Activated CD4-positive, alpha-beta T cell treated with anti-CD3 and anti-CD28 coated beads, Interleukin-2, amount 50 U/mL, for 16 hours (primary cell): ENCODE measurements at regions not wholly inside any gene's neighbourhood (a gene's known extent, or its start where the extent isn't known, plus 50 kb on each side); places are given as distances from the start of the nearest gene placed in this dataset.
"Not testable (repeated sequence)": the region's sequence is repeated elsewhere in the genome, so short reads cannot be mapped to it uniquely, and the experiment has no call there.

Experiments
- DNase-seq: peaks from one replicate; pipeline ENCODE4 v3.0.0-alpha.2; 2020

DNA sequence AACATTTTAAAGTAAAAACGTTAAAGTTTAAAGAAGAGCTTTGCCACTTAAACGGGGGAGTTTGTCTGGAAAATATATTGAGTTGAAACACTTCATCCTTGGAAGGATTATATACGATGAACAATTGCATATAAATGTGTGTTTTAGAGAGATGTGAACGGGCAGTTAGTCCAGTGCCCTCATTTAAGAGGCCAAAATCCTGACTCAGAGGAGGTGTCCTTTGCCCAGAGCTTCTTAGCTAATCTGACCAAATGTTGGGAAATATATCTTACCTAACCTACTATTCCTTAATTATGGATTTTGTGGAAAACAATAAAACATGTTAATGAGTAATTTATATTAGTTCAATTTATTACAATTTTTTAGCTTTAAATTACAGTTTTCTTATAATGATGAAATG lies 327.2 kb upstream of the DIPK2B start:
- DNase-seq = no peak

DNA sequence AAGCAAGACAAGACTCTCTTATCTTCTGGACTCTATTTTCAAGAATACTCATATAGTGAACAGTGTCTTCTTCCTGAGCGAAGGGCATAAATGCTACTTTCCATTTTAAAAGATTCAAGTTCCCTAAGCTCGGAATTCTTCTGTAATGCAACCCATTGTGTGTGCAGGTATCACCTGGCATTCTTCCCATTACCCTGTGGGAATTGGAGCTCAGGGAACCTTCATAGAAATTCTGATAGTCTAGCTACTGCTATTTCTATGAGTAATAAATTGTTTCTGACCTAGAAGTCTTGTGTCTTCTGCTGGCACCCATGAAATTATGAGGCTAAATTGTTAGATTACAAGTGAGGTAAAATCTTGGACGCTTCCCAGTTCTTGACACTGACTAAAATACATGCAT lies 324.1 kb upstream of the DIPK2B start:
- DNase-seq = no peak

DNA sequence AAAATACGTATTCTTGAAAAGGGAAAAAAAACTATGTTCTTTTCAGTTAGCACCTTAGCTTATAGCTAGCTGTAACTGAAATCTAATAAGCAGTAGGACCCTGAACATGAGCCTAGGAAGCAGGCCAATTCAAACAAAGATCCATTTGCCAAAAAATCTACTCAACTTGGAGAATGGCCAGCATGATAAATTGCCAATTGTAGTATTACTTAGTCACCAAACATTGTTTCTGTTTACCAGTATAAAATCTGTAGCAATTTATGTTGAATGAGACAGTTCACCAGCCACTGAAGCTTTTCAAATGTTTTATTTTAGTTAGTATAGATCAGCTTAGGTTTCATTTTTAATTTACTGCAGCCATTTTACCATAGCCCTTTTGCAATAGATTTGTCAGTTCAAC lies 323.6 kb upstream of the DIPK2B start:
- DNase-seq = no peak

DNA sequence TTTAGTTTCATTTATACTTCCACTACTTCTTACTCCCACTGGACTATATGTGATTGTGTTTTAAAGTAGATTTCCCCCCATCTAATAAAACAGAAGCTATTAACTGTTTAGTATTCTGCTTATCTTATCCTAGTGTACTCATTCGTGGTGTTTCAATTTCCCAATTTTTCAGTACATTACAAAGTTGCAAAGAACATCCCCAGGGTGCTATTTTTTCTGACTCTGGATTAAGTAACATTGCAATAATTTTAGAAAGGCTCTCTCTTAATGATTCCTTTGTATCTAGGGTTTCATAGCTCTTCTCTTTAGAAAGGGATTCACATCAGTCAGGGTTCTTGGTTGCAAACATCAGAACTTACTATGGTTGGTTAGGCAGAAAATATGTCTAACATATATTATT lies 317.9 kb upstream of the DIPK2B start:
- no peak for DNase-seq

DNA sequence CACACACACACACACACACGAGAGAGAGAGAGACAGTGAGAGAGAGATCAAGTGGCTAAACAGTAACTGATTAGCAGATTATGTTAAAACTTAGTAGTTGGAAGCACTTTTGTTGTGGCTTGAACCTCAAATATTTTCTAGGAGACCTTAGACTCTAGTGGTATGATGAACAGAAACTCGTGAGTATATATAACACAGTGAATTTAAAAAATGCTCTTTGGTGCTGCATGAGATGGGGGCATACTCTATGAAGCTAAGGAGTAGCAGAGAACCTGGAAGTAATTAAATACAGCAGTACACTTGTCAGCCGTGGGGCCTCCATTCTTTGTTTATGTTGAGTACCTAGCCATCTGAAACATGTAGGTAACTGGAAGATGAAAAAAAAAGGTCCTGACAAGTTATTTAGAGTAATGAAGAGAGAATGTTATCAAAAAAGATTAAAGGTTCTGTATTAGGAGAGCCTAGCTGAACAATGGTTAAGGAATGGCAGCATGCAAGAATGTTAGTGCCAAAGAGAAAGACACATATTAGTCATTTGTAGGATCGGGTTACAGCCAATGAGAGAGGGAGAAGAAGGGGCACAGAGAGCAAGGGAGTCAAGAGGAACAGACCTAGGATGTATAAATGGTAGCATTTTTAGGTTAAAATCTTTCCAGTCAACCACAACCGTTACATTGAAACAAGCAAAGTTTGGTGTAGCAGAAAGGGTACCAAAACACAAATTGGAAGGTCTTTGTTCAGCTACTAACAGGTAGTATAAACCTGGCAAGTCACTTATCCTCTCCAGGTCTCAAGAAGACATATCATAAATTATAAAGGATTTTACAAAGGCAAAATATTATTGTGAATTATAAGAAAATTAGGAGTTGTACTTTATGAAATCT lies 316.7 kb upstream of the DIPK2B start:
- DNase-seq = no peak

DNA sequence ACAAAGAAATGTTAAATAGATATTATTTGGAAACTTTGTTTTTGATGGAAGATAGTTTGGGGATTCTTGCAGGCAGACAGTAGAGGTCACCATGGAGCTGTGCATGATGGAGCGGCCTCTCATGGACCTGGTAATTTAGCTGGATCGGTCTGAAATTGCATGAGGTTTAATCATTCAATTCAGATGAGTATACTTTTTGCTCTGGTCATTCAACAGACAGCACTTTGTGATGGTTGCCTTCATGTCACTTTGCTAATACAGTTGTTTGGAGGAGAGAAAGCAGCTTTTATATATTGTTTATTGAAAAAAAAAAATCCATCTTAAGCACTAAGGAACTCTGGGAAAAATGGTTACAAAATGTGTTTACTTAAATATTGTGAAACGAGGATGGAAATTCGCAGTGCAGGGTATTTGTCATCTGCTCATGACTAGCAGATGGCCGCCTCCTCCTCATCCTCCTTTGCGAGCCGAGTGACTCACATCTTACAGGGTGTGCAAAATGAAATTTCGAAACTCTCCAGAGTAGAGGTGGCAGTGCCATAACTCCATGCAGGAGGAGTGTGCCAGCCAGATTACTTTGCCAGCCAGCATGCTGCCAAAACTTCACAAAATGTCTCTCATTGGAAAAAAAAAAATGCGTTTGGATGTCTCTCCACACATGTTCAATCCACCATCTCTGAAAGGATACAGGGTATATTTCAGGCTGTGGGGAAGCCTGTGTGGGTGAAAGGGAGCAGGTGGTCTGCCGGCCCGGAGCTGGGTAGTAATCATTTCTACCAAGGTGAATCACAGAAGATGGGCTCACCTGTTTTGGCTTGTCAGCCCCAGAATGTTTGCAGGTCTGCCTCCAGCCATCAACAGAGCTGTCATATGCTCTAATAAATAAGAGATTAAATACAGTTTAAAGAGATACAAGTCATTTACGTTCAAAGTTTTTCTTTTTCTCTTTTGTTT lies 314.9 kb upstream of the DIPK2B start:
- peak; percentile 59 for DNase-seq

DNA sequence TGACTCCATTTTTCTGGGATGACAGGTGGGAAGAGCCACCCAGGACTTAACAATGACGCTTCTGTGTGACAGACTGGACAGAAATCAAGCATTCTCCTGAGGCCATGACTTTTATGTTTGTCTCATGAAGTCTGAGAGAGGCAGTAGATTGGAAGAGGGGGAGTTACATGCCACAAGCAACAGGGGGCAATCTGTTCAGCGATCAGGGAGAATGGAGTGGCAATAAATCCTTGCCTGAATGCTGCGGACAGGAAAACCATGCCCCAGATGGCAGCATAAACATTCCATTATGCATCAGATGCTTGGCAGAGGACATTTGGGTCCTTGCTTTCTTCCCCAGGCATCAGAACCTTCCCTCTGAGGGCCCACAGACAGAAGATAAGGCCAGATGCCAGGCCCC lies 312.4 kb upstream of the DIPK2B start:
- DNase-seq = no peak

DNA sequence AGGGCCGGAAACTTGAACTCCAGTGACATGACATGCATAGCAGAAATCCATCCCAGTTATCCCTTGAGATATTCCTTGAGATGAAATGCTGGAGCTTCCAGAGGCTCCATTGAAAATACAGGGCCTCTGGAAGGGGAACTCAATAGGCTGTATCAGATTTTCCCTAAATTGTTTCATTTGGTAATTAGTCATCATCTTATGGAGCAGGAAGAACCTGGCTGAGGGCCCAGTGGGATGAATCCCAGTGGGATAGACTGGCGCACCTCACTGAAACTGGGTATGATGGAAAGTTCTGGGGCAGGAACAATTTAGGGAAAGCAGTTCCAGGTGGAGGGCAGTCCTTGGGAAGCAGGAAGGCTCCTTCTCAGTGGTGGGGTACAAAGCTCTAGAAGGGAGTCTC lies 307.8 kb upstream of the DIPK2B start:
- no peak for DNase-seq

DNA sequence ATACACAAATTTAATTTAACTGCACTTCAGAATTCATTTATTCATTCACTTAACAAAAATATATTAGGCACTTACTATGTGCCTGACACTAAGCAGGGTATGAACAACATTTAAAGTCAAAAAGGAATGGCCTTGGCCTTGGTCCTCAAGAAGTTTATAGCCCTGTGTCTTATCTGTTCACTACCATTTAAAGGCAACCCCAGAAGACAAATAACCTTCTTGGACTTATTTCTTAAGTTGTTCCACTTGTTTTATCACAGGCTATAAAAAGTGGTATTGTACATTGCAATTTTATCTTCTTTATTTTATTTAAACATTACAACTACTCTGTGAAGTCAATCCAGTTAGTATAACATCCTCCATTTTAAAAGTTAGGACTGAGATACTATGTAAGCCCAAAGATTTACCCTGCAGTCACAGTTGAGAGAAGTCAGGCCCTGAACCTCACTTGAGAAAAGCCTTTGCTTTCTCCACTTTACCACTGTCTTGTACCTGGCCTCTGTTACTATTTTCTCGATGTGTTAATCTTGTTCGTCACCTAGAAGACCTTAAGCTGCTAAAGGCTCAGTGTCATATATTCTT lies 305.6 kb upstream of the DIPK2B start:
- no peak for DNase-seq

DNA sequence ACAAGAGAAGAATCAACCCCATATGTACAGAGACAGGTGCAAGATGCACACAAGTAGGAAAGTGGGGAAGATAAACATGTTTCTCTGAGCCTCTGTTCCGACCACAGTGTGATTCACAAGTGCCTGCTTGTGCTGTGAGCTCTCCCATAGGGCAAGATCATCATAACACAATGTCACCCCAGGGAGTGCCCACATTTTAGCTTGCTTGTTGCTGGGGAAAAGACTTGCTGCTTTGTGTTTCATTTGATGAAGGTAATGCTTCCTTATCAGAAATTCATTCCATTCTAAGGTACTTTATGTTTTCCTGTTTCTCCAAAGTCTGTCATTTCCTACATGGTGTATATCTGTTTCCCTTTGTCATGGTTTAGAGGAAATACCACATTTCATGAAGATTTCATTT lies 304.5 kb upstream of the DIPK2B start:
- DNase-seq = no peak

DNA sequence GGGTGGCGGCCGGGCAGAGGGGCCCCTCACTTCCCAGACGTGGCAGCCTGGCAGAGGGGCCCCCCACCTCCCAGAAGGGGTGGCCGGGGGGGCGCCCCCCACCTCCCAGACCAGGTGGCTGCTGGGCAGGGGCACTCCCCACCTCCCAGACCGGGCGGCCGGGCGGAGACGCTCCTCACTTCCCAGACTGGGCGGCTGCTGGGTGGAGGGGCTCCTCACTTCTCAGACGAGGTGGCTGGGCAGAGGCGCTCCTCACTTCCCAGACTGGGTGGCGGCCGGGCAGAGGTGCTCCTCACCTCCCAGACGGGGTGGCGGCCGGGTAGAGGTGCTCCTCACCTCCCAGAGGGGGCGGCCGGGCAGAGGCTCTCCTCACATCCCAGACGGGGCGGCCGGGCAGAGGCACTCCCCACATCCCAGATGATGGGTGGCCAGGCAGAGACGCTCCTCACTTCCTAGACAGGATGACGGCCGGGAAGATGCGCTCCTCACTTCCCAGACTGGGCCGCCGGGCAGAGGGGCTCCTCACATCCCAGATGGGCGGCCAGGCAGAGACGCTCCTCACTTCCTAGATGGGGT lies 303.2 kb upstream of the DIPK2B start:
- DNase-seq = not testable (repeated sequence)

DNA sequence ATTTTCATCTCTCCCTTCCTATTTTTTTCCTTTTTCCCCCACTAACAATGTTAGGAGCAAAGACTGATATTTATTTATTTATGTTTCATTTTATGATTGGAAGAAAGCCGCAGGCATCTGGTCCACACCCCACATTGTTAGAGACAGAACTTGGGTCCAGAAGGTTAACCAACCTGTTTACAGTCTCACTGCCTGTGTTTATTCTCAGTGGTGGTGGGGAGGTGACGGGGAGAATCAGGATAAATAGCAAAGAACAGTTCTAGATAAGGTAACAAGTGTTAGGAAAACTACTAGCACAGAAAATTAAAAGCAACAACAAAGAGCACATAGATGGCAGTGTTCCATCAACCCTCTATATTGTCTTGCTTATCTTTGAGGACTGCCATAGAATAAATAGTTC lies 301.7 kb upstream of the DIPK2B start:
- DNase-seq = no peak

DNA sequence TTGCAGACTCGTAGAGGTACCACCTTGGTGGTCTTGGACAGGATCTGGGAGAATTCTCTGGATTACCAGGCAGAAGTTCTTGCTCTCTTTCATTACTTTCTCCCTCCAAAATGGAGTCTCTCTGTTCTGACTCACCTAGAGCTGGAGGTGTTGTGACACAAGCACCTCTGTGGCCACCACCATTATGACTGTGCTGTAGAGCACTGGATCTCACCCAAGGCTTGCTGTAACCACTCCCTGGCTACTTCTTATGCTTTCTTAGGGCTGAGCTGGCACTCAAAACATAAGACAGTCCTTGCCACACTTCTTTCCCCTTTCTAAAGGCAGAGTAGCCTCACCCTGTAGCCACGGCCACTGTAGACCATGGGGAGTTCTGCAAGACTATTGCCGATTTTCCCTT lies 296.6 kb upstream of the DIPK2B start:
- no peak for DNase-seq

DNA sequence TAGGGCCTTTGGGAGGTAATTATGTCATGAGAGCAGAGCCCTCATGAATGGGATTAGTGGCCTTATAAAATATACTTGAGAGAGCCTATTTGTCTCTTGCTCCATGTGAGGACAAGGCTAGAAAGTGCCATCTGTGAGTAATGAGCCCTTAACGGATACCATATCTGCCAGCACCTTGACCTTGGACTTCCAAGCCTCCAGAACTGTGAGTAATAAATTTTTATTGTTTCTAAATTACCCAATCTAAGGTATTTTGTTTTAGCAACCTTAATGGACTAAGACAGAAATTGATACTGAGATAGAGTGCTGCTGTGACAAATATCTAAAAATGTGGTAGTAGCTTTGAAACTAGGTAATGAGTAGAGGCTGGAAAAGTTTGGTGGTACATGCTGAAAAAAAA lies 285.0 kb upstream of the DIPK2B start:
- DNase-seq = no peak

DNA sequence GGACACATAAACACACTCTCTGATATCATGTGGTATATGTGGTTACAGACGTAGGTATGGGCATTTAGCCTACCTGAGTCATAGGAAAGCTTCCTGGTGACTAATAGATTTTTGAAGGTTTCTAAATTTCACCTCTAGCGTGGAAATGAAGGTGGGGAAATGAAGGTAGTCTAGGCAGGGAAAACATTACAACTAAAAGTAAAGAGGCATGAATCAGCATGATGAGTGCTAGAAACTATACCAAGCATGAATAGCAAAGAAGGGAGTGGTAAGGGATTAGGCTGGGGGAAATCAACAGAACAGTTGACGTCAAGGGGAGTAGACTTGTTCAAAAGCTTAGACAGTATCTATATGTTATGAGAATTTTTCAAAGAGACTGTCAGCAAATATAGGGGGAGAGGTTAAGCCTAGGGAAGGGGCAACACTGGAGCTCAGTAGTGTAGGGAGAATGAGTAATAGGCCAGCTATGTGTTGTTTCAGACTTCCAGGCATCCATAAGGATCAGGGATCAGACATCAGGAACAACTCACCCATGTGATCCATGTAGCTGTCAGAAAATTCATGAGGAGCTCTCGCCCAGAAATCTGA lies 279.3 kb upstream of the DIPK2B start:
- DNase-seq = peak; percentile 1

DNA sequence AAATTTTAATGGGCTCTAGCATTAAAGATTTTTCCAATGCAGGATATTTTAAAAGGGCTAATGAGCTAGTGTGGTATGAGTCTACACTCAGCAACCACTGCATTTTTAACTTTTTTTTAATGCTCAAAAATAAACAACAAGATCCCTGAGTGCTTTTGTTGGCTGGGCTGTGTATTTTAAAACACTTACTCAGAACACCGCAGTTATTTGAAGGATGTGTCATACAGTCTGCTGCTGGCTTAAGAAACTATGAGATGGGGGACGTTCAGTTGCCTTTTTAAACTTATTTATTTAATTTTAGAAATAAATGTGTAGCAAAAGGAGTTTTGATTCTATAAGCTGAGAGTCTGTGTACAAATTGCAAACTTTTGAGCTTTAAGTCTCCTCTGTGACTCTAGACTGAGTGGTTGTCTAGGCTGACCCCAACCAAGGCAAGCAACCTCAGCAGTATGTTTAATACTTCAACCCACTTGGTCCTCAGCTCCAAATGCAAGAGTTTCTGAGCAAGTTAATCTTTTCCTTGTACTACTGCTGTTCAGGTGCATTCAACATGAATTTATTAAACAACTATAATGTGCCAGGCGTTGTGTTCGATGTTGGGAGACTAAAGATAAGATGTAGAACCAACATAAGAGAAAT lies 278.6 kb upstream of the DIPK2B start:
- no peak for DNase-seq

DNA sequence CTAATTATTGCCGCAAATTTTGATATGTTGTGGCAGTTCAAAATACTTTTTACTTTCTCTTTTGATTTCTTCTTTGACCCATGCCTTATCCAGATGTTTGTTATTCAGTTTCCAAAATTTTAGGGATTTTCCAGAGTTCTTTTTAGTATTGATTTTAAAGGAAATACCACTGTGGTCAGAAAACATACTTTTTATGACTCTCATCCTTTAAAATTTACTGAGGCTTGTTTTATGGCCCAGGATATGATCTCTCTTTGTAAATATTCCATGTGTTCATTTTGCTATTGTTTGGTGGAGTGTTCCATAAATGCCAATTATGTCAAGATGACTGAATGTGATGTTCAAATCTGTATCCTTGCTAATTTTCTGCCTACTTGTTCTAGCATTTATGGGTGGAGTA lies 272.3 kb upstream of the DIPK2B start:
- no peak for DNase-seq

DNA sequence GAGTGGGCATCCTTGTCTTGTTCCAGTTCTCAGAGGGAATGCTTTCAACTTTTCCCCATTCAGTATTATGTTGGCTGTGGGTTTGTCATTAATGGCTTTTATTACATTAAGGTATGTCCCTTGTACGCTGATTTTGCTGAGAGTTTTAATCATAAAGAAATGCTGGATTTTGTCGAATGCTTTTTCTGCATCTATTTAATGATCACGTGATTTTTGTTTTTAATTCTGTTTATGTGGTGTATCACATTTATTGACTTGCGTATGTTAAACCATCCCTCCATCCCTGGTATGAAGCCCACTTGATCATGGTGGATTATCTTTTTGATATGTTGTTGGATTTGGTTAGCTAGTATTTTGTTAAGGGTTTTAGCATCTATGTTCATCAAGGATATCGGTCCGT lies 266.9 kb upstream of the DIPK2B start:
- not testable (repeated sequence) for DNase-seq

DNA sequence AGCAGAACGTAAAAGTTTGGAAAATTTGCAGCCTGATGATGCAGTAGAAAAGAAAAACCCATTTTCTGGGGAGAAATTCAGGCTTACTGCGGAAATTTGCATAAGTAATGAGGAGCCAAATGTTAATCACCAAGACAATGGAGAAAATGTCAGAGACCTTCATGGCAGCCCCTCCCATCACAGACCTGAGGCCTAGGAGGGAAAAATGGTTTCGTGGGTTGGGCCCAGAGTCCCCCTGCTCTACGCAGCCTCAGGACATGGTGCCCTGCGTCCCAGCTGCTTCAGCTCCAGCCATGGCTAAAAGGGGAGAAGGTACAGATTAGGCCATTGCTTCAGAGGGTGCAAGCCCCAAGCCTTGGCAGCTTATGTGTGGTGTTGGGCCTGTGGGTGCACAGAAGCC lies 255.1 kb upstream of the DIPK2B start:
- not testable (repeated sequence) for DNase-seq

DNA sequence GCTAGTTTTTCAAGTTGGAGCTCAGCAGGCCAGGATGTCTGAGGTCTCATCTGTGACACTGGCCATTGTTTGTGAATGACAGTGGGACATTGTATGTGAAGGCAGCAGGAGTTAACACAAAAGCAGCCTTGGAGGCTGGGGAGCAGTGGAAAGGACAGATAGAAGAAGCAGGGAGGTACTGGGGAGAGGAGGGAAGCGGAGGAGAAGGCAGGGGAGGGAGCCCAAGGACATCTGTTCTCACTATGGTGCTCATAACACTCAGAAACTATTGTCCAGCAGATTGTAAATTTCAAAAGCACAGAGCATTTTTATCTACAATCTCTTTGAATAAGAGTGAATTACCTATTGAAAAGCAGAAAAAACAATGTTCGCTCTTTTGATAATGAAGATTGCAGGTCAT lies 253.6 kb upstream of the DIPK2B start:
- no peak for DNase-seq

DNA sequence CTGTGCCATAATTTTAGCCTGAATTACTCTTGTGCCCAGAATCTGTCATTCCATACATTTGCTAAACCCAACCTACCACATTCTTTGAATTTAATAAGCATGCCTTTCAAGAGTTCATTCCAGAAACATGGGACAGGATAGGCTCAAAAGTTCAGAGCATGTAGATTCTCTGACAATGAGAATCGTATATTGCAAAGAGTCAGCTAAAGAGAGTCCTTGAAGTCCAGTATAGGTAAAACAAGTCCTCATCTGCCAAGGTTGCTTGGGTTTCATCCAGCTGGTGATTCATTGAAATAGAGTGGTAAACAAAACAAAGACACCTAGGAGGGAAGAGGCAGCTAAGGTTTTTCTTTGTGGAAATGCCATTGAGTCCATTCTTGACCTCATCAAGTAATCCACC lies 249.3 kb upstream of the DIPK2B start:
- no peak for DNase-seq

DNA sequence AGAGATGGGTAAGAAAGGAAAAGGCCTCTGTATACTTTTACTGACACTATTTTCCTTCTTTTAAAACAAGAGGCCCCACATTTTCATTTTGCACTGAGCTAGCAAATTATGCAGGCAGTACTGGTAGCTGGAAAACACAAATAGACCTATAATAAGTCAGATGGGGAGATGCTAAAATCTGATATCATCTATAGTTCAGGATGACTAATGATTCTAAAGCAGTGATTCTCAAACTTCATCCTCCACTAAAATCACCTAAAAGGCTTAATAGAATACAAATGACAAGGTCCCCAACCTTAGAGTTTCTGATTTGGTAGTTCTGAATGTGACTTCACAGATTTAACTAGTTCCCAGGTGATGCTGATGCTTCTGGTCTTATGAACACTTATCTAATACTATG lies 247.3 kb upstream of the DIPK2B start:
- no peak for DNase-seq
